Mononuclear cell (primary cell): ENCODE measurements at regions not wholly inside any gene's neighbourhood (a gene's known extent, or its start where the extent isn't known, plus 50 kb on each side); places are given as distances from the start of the nearest gene placed in this dataset.
"Not testable (repeated sequence)": the region's sequence is repeated elsewhere in the genome, so short reads cannot be mapped to it uniquely, and the experiment has no call there.

Experiments used
- H3K27me3 ChIP-seq: 2 replicates; pipeline ENCODE4 v1.6.0; 2011; ENCODE audit warnings: low read length, control low read depth; ENCODE audit not compliant: insufficient read depth
- H3K4me1 ChIP-seq: 2 replicates; pipeline ENCODE4 v1.5.1; 2011; ENCODE audit warnings: mild to moderate bottlenecking, low read length, control low read depth; ENCODE audit not compliant: insufficient read depth
- H3K4me3 ChIP-seq: 2 replicates; pipeline ENCODE4 v1.5.1; 2011; ENCODE audit warnings: mild to moderate bottlenecking, low read length, moderate library complexity
- H3K9me3 ChIP-seq: 2 replicates; pipeline ENCODE4 v1.5.1; 2011; ENCODE audit warnings: low read depth, mild to moderate bottlenecking, control low read depth, low read length

DNA sequence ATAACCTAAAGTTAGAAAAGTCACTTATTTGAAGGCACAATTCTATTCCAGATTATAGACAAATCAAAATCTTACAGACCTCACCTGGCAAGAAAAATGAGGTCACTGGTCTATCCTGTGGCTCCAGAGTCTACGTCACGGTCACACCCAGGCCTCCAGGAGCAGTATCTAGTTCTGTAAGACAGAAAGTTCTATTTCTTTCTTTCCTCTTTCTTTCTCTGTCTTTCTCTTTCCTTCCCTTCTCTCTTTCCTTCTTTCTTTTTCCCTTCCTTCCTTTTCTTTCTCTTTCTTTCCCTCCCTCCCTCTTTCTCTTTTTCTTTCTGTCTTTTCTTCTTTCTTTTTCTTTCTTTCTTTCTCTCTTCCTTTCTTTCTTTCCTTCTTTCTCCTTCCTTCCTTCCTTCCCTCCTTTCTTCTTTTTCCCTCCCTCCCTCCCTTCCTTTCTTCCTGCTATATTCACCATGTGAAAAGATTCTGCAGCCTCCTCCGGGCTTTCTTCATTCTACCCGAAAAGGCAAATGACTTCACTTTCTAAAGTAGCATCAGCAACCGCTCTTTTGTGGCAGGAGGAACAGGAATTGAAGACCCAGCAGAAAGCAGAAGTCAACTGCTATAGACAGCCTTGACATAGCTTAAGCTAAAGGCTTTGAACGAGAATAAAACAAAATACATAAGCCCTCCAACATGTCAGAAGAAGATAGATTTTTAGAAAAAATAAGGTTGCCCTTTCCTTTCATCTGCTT is 83.9 kb upstream of the SIRPG start:
- peaks cover 10% of the 10 kb centered on the region for H3K4me1 ChIP-seq
- H3K4me3 ChIP-seq: no peak overlapping the region
- no peaks in the 10 kb centered on the region for H3K9me3 ChIP-seq
- no peaks in the 10 kb centered on the region for H3K27me3 ChIP-seq

DNA sequence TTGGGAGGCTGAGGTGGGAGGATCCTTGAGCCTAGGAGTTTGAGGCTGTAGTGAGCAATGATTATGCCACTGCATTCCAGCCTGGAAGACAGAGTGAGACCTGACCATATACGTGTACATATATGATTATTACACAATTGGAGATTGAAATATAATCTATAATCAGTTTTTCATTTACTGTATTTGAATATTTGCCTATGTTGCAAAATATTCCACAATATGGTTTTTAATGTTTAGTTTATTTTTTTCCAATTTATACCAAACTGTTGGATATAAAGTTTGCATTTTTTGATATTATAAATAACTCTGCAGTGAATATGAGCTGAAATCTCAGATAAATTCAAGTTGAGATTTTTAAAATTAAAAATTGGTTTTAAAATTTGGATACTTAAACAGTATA is 79.6 kb upstream of the SIRPG start:
- Histone ChIP-seq H3K9me3 (no peaks in the 10 kb centered on the region), H3K4me1 (peaks cover 10% of the 10 kb centered on the region), H3K27me3 (no peaks in the 10 kb centered on the region), H3K4me3 (no peak overlapping the region)

DNA sequence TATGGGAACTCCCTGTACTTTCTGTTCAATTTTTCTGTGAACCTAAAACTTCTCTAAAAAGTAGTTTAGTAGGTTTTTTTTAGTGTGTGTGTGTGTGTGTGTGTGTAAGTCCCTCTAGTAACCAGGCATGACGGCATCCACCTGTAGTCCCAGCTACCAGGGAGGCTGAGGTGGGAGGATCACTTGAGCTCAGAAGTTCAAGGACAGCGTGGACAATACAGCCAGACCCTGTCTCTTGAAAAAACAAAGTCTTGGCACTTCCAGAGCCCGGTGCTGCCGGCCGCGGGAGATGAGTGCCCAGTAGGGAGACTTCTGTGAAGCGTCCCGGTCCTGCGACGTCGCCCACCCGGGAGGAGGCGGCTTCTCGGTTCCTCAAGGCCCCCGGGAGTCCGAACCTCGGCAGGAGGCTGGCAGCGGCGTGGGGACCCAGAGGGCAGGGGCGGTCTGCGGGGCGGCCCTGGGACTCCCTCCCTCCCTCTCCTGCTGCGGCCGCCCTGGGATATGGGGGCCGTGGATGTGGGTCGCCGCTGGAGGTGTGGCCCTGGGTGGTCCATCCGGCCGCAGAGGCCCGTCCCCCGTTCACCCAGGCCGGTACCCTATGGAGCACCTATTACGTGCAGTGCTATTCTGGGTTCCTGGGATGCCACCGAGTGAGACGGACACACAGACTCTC is 78.0 kb upstream of the SIRPG start:
- H3K9me3 ChIP-seq: no peaks in the 10 kb centered on the region
- H3K4me3 ChIP-seq: no peak overlapping the region
- H3K27me3 ChIP-seq: no peaks in the 10 kb centered on the region
- H3K4me1 ChIP-seq: no peaks in the 10 kb centered on the region

DNA sequence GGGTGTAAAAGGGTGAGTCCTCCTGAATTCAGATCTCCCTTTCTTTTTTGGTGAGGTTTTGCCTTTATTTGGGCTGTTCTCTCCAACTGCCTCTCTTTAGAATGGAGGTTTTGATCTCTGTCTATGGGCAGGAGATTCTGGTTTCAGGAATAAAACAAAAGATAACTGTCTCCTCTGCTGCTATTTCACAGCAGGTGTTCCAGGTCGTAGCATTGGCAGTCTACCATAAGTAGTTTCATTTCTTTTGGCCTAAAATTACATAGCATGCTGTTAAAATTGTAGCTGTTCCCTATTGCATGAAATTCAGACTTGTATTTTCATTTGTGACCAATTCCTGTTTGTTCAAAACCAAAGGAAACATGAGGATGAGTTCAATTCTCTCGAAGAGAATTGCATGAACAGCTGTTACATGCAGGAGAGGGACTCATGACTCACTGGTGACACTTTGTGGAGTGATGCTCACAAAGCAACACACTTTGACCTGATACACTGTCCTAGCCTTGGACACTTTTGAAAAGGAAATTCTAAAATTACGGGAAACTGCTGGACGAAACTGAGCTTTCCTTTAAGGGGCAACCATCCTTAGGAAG is 76.8 kb upstream of the SIRPG start:
- Histone ChIP-seq H3K27me3 (no peaks in the 10 kb centered on the region), H3K4me3 (no peak overlapping the region), H3K9me3 (no peaks in the 10 kb centered on the region), H3K4me1 (no peaks in the 10 kb centered on the region)

DNA sequence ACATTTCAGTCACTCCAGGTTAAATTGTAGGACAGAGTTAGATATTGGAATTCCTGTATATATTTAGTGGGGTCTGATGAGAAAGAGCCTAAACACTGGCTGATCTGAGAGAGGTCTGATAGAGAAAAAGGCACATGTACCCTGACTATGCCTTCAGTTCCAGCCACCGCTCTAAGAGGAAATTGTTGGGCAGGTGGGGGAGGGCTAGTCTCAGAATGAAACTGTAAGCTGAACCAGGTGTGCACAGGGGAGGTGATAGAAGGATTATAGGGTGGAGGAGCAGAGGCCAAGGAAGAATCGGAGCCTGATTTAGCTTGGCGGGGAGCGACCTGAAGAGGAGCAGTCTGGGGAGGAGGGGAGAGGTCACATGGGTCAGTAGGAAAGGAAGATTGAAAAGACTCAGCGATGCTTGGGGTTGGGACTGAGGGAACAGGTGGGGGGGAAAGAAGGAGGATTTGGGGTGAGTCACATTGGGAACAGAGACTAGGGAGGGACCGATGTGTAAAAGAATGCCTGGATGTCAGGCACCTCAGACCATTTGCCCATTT is 74.3 kb upstream of the SIRPG start:
- H3K27me3 ChIP-seq, H3K4me3 ChIP-seq, H3K4me1 ChIP-seq, H3K9me3 ChIP-seq: not testable (repeated sequence)

DNA sequence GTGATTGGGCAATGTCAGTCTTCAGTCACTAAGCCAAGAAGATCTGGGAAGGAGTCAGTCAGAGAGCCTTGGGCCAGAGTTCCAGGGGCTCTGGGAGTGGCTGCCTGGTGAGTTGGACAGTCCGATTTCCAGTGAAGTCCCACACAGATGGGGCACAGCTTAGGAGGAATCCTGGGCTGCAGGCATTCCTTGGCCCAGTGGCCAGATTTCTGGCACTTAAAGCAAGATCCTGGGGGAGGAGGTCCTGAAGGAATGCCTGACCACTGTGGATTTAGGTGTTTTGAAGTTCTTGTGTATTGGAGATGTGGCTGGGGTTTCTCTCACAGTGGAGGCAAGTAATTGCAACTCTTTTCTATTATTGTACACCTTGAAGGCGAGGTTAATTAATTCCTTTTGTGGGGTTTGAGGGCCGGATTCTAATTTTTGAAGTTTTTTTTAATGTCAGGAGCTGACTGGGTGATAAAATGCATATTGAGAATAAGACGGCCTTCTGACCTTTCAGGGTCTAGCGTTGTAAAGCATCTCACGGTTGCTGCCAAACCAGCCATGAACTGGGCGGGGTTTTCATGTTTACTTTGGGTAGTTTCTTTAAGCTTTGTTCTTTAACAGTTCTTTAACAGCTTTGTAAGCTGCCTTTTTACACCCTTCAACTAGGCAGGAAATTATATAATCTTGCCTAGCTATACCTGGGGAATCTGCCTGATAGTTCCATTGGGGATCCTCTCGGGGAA is 73.6 kb upstream of the SIRPG start:
- H3K4me3 ChIP-seq: not testable (repeated sequence)

DNA sequence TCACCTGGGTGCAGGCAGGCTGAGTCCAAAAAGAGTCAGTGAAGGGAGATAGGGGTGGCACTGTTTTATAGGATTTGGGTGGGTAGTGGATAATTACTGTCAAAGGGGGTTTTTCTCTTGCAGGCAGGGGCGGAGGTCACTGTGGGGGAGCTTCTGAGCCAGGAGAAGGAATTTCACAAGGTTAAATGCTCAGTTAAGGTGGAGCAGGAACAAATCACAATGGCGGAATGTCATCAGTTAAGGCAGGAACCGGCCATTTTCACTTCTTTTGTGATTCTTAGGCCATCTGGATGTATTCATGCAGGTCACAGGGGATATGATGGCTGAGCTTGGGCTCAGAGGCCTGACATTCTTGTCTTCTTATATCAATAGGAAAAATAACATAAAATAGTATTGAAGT is 69.7 kb upstream of the SIRPG start:
- H3K9me3 ChIP-seq, H3K4me3 ChIP-seq, H3K4me1 ChIP-seq, H3K27me3 ChIP-seq: not testable (repeated sequence)

More for the DNA sequence above, 73.6 kb upstream of the SIRPG start:
- not testable (repeated sequence) for H3K4me1 ChIP-seq, H3K9me3 ChIP-seq, H3K27me3 ChIP-seq

DNA sequence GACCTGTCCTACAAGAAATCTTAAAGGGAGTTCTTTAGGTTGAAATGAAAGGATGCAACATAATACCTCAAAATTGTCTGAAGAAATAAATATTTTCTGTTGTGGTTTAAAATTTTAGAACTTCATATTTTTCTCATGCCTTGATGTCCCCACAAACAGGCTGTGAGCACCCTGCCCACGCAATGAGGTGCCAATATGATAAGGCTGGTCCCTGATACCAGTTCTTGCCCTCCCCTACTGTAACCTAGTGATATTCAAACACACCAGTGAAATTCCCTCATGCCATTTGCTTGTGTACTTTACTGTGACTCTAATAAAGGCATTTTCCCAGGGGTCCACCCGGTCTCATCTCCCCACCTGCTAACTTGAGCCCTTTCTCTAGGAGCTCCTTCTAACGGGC is 67.3 kb upstream of the SIRPG start:
- Histone ChIP-seq H3K4me3 (no peak overlapping the region), H3K4me1 (peaks cover 10% of the 10 kb centered on the region), H3K9me3 (no peaks in the 10 kb centered on the region), H3K27me3 (no peaks in the 10 kb centered on the region)

DNA sequence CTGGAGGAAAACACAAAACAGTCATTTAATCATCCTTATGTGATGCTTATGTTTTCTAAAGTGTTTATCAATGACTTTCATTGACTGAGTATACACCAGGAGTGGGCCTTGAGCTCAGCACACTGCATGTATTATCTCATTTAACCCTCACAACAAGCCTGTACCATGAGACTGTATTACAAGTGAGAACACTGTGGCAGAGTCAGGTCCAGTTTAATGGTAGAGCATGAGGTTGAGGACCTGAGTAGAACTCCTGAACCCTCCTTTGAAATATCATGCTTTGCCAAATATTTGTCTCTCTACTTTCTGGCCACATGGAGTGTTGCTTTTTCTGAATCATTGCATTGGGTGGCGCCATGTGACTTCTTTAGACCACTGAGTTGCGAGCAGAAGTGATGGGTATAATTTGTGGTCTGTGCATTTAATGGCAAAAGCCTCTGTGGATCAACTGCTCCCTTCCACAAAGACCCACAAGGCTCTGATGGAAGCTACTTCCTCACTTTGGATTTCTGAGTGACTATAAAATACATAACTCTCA is 65.0 kb upstream of the SIRPG start:
- H3K4me3 ChIP-seq: no peak overlapping the region
- no peaks in the 10 kb centered on the region for H3K27me3 ChIP-seq
- H3K4me1 ChIP-seq: peaks cover 10% of the 10 kb centered on the region
- no peaks in the 10 kb centered on the region for H3K9me3 ChIP-seq

DNA sequence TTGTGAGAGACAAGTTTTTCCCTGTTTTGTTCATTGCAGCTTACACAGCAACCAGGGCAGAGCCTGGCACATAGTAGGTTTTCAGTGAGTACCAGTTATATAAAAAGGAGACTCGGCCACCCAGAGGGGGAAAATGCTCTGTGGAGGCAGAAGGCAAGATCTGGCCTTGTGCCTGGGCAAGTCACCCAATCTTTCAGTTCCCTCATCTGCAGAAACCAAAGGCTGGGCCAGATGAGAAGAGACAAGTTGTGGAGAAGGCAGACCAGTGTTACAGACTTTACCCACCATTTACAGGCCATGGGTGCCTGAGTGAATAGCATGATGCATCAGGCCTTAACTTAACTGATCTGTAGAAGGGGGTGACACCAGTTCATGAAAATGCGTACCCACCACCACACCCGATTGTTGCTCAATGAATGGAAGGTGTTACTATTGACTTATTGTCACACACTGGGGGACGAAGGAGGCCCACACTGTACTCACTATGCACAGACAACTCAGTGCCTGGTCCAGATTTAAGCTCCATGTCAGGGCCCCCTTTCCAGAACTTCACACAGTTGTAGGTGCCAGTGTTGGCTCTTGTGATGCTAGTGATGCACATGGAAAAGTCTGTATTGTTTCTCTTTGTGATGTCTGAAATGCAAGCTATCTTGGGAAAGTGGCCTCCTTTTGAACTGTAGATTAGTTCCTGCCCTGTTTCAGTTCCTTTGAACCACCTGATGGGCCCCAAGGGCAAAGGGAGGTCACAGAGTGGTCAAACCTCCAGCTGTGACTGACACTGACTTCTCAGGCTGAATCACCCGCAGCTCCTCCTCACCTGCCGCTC is 64.3 kb upstream of the SIRPG start:
- Histone ChIP-seq H3K4me1 (peaks cover 10% of the 10 kb centered on the region), H3K4me3 (no peak overlapping the region), H3K9me3 (no peaks in the 10 kb centered on the region), H3K27me3 (no peaks in the 10 kb centered on the region)

DNA sequence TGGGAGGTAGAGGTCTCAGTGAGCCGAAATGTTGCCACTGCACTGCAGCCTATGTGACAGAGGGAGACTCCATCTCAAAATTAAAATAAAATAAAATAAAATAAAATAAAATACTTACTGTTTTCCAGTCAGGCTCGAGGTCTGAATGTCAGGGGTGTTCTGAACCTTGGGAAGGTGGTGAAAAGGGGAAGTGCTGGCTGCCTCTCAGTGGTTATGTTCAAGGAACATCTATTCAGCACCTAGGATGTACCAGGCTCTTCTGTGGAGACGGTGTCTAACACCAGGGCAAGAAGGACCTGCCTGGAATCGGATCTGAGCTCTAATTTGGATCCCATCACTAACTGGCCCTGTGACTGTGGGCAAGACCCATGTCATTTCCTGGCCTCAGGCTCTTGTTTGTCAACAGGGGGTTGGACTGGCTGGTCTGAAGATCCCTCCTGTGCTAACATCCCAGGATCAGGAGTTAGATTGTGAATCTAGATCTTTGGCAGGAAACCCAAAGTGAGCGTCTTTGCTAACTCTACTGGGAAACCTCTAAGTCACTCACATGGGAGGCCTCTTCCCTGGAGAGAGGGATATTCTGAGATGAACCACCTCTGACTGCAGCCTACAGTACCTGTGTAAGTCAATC is 63.4 kb upstream of the SIRPG start:
- Histone ChIP-seq H3K27me3 (no peaks in the 10 kb centered on the region), H3K4me3 (no peak overlapping the region), H3K9me3 (no peaks in the 10 kb centered on the region), H3K4me1 (peaks cover 10% of the 10 kb centered on the region)

DNA sequence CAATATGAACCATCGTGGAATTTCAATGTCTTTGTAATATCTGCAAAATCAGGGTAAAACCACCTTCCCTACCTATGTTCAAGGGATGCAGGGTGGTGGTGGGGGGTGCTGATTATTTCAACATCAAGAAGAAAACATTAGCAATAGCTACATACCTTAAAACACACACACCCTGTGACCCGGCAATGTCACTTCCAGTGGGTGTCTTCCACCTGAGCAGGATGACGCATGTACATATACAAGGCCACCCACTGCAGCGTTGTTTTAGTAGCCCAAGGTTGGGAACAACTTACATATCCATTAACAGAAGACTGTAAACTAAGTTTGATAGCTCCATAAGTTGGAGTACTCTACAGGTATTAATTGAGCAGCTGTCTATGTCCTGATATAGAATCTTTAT is 62.6 kb upstream of the SIRPG start:
- H3K4me3 ChIP-seq: no peak overlapping the region
- H3K9me3 ChIP-seq: no peaks in the 10 kb centered on the region
- H3K27me3 ChIP-seq: no peaks in the 10 kb centered on the region
- peaks cover 10% of the 10 kb centered on the region for H3K4me1 ChIP-seq

DNA sequence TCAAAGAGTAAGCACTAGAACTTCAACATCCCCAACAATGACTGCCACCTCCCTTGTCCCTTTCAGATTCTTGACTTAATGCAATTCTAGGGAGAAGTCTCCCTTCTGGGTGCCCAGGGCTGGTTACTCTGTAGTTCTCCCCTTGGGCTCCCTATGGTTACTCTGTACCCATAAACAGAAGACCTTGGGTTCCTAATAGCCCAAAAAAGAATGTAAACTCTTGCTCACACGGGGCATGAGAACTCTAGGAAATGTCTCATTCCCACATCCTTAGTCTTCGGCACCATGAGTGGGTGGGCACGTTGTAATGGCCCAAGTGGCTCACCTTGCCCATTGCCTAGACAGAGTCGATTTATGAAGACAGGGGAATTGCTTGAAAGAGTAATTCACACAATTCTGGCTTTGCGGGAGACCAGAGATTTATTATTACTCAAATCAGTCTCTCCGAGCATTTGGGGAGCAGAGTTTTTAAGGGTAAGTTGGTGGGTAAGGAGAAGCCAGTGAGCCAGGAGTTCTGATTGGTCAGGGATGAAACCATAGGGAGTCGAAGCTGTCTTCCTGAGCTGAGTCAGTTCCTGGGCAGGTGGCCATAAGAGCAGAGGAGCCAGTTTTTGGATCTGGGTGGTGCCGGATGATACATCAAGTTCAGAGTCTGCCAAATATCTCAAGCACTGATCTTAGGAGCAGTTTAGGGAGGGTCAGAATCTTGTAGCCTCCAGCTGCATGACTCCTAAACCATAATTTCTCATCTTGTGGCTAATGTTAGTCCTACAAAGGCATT is 61.2 kb upstream of the SIRPG start:
- H3K4me3 ChIP-seq: no peak overlapping the region
- peaks cover 3% of the 10 kb centered on the region for H3K27me3 ChIP-seq
- H3K4me1 ChIP-seq: peaks cover 10% of the 10 kb centered on the region
- H3K9me3 ChIP-seq: no peaks in the 10 kb centered on the region
